ENCODE measurements at regions not wholly inside any gene's neighbourhood (a gene's known extent, or its start where the extent isn't known, plus 50 kb on each side); places are given as distances from the start of the nearest gene placed in this dataset.

- CTCF ChIA-PET: no interaction called here
- POLR2A ChIA-PET (ENCODE audit: low non-redundant PET): no interaction called here
Observed at GRCh38 chr11:25612806-25613205, 719.1 kb upstream of the ANO3 start.

GRCh38 chr11:25613451-25613850 is 718.5 kb upstream of the ANO3 start:
- peaks cover 4% of the 10 kb centered on the region for H3K9me3 ChIP-seq (ENCODE audit: low read depth, low read length, poor library complexity, severe bottlenecking)
- intact Hi-C loops (cut with micrococcal nuclease; ENCODE audit: unreplicated experiment): no loop called here
- ChIA-PET CTCF (no interaction called here), POLR2A (ENCODE audit: low non-redundant PET) (no interaction called here)
- DNase-seq (ENCODE audit: low spot score): no peak
- TF ChIP-seq EZH2 (IDR thresholded peaks at IDR 0.05; ENCODE audit: borderline replicate concordance, low read depth, low read length, poor library complexity, severe bottlenecking) (no peak), CTCF (conservative IDR thresholded peaks at IDR 0.05; ENCODE audit: low read depth, low read length) (no peak)
- H3K27me3 ChIP-seq (replicated peaks; ENCODE audit: insufficient read depth, low read depth, low read length, poor library complexity): no peaks in the 10 kb centered on the region
- H3K27ac ChIP-seq (ENCODE audit: low read depth, low read length, poor library complexity, severe bottlenecking): no peak overlapping the region
- H3K4me3 ChIP-seq (ENCODE audit: low read depth, low read length, poor library complexity, severe bottlenecking): no peak overlapping the region
- no peaks in the 10 kb centered on the region for H3K4me1 ChIP-seq (ENCODE audit: insufficient read depth, low read length, poor library complexity, severe bottlenecking)
- BruUV-seq (replicated peaks): no TSS peak
- no peaks in the 10 kb centered on the region for H3K36me3 ChIP-seq (ENCODE audit: insufficient read depth, low read length, poor library complexity, severe bottlenecking)

More at GRCh38 chr11:25612806-25613205, 719.1 kb upstream of the ANO3 start:
- no peak overlapping the region for H3K27ac ChIP-seq (ENCODE audit: low read depth, low read length, poor library complexity, severe bottlenecking)
- H3K36me3 ChIP-seq (ENCODE audit: insufficient read depth, low read length, poor library complexity, severe bottlenecking): no peaks in the 10 kb centered on the region
- H3K9me3 ChIP-seq (ENCODE audit: low read depth, low read length, poor library complexity, severe bottlenecking): peaks cover 4% of the 10 kb centered on the region
- TF ChIP-seq EZH2 (IDR thresholded peaks at IDR 0.05; ENCODE audit: borderline replicate concordance, low read depth, low read length, poor library complexity, severe bottlenecking) (no peak), CTCF (conservative IDR thresholded peaks at IDR 0.05; ENCODE audit: low read depth, low read length) (no peak)
- no peaks in the 10 kb centered on the region for H3K27me3 ChIP-seq (replicated peaks; ENCODE audit: insufficient read depth, low read depth, low read length, poor library complexity)
- no peak for DNase-seq (ENCODE audit: low spot score)
- no peak overlapping the region for H3K4me3 ChIP-seq (ENCODE audit: low read depth, low read length, poor library complexity, severe bottlenecking)
- no TSS peak for BruUV-seq (replicated peaks)
- intact Hi-C loops (cut with micrococcal nuclease; ENCODE audit: unreplicated experiment): no loop called here
- H3K4me1 ChIP-seq (ENCODE audit: insufficient read depth, low read length, poor library complexity, severe bottlenecking): no peaks in the 10 kb centered on the region

GRCh38 chr11:25613865-25614264 is 718.1 kb upstream of the ANO3 start:
- no peak for TF ChIP-seq EZH2 (IDR thresholded peaks at IDR 0.05; ENCODE audit: borderline replicate concordance, low read depth, low read length, poor library complexity, severe bottlenecking)
- TF ChIP-seq CTCF (conservative IDR thresholded peaks at IDR 0.05; ENCODE audit: low read depth, low read length): no peak
- Histone ChIP-seq H3K4me3 (ENCODE audit: low read depth, low read length, poor library complexity, severe bottlenecking) (no peak overlapping the region), H3K4me1 (ENCODE audit: insufficient read depth, low read length, poor library complexity, severe bottlenecking) (no peaks in the 10 kb centered on the region), H3K27me3 (replicated peaks; ENCODE audit: insufficient read depth, low read depth, low read length, poor library complexity) (no peaks in the 10 kb centered on the region), H3K9me3 (ENCODE audit: low read depth, low read length, poor library complexity, severe bottlenecking) (peaks cover 4% of the 10 kb centered on the region), H3K27ac (ENCODE audit: low read depth, low read length, poor library complexity, severe bottlenecking) (no peak overlapping the region), H3K36me3 (ENCODE audit: insufficient read depth, low read length, poor library complexity, severe bottlenecking) (no peaks in the 10 kb centered on the region)
- CTCF ChIA-PET: no interaction called here
- BruUV-seq (replicated peaks): no TSS peak
- POLR2A ChIA-PET (ENCODE audit: low non-redundant PET): no interaction called here
- intact Hi-C loops (cut with micrococcal nuclease; ENCODE audit: unreplicated experiment): no loop called here
- no peak for DNase-seq (ENCODE audit: low spot score)
